Retina (tissue), 1 donor: ENCODE measurements at regions not wholly inside any gene's neighbourhood (a gene's known extent, or its start where the extent isn't known, plus 50 kb on each side); places are given as distances from the start of the nearest gene placed in this dataset.

ENCODE experiments used
- DNase-seq: peaks from one replicate; pipeline ENCODE4 v3.0.0-alpha.2; 2016

DNA sequence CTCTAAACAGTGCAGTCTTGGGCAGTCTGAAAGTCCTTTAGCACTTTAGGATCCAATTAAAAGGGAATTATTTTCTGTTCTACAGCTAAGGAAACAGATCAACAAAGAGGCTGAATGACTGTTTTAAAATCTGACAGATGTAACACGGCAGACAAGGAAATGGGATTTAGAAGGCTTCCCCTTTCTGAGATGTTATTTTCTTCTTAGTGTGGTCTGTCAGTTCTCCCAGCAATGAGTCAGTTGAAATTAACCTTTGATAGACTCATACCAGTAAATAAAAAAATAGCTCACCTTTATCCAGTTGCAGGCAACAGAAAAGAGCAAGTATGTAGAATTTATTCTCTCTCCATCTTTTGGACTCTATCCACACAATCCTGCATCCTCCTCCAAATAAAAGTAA lies 98.1 kb downstream of the NEDD1 start:
- no peak for DNase-seq

GRCh38 chr12:97005646-97006045 lies 98.6 kb downstream of the NEDD1 start:
- DNase-seq: peak; percentile 44

- no peak for DNase-seq
Measured at GRCh38 chr12:97006585-97006984, 99.5 kb downstream of the NEDD1 start.

DNA sequence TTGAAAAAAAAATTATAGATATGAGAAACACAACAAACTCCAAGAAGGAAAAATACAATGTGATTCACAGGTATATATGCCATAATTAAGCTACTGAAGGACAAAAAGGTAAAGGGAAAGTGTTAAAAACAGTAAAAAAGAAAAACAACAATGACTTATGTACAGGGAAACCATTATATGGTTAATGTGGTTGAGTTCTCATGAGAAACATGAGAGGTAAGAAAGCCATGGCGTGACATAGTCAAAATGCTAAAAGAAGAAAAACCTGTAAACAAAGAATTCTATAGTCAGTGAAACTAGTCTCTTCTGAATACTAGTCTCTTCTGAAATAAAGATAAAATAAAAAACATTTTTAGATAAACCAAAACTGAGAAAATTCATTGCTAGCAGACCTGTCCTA lies 109.1 kb downstream of the NEDD1 start:
- DNase-seq: no peak

DNA sequence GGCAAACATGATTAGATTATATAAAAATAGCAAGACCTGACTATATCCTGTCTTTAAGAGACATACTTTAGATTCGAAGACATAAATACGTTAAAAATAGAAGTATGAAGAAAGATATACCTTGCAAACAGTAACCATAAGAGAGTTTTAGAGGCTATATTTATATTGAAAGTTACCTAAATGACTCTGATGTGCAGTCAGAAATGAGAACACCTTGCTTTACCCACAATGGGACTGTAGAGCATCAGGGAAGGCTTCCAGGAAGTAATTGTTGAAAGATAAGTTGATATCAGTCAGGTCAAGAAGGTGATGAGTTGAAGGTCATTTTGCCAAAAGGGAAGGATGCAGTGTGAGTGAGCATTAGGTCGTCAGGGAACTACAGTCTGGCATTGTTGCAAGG lies 110.2 kb downstream of the NEDD1 start:
- no peak for DNase-seq

DNA sequence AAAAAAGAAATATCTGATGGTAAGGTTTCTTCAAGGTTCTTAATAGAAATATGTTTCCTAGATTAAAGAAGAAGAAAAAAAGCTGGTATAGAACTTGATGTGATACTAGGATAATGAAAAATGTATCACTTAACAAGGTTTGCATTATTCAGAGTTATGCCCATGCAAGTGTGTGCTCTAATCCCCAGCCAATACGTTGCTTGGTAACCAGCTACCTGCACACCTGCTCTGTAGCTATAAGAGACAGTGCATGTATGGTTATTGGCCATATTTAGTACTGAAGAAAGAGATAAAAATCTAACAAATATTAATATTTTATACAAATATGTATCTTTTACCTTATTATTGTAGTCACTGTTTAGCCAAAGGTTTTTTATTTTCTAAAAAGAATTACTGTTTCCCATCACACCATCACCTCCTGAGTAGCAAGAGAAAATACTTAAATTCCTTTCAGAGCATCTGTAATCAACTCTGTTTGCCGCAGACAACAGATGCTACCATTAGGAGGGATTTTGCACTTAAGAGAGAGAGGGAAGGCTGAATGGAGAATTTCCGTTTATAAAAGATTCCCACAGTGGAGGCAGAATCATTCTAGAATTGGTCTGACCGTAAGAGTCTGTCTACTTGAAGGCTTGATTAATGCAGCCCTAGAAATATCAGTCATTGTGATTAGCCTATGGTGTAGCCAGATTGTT lies 115.6 kb downstream of the NEDD1 start:
- DNase-seq: no peak

DNA sequence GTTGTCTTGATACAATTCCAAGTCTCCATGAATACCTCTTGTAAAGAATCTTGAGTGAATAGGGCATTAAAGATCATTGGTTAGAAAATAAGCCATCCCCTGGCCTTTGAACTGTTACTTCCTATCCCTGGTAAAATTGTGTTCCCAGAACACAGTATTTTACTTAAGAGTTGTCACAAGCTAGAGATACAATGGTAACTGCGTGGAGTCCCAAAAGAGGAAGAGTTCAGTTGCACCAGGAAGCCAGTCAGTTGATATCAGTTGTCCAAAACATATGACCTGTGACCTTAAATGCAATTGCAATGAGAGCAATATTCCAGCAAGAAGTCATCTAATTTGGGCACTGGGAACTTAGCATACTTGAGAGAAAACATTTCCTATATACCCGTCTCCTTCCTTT lies 117.3 kb downstream of the NEDD1 start:
- DNase-seq: no peak

- no peak for DNase-seq
Measured at GRCh38 chr12:97026901-97027300, 119.8 kb downstream of the NEDD1 start.

- no peak for DNase-seq
Measured at GRCh38 chr12:97027482-97027881, 120.4 kb downstream of the NEDD1 start.

DNA sequence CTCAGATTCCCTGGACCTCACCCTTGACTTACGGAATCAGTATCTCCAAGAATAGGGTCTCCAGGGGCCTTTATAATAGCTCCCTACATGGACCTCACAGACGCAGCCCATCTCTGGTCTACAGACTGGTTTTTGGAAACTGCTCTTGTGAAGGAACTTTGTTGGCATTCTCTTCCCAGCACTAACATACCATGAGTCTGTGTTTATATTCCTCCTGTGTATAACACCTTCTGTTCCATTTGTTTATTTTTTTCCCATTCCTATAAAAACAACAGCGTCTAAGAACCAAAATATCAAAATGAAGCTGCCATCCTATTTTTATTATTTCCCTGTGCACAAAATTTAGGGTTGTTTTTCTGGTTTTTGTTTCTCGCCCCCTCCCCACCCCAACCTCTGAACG lies 131.1 kb downstream of the NEDD1 start:
- DNase-seq: no peak

DNA sequence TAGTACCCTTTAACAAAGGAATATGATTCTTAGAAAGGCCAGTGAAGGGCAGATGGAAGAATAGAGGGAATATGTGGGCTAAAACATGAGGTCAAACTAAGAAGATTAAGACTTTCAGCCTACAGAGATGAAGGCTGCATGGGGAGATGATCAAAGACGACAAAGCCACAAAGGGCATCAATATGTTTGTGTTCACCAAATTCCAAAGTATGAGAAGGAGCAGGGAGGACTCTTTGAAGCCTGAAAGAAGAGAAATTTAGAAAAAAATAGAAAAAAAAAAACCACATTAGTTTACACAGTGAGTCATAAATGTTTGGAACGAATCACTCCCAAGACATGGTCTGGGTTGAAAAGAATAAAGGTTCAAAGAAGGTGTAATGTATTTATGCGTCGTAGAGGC lies 131.8 kb downstream of the NEDD1 start:
- no peak for DNase-seq

GRCh38 chr12:97046901-97047300 lies 139.8 kb downstream of the NEDD1 start:
- no peak for DNase-seq

DNA sequence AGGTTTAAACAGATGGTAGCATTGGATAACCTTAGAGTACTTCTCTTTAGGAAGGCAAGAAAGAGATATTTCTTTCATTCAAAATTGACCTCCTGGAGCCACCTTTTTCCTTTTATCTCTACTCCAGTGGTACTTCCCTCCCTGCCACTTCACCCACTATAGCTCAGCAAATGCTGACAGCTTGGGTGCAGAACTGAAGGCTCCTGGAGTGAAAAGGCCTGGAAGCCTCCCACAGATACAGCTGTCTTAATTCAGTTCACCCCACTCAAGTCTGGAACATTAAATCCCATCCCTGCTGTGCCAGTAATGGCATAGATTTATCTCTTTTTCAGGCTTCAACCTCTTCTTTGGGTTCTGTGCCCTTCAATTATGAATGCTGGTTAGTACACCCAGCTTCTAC lies 140.3 kb downstream of the NEDD1 start:
- DNase-seq: no peak

GRCh38 chr12:97048421-97049035 lies 141.5 kb downstream of the NEDD1 start:
- no peak for DNase-seq

- DNase-seq: no peak
Measured at GRCh38 chr12:97050509-97050908, 143.5 kb downstream of the NEDD1 start.

DNA sequence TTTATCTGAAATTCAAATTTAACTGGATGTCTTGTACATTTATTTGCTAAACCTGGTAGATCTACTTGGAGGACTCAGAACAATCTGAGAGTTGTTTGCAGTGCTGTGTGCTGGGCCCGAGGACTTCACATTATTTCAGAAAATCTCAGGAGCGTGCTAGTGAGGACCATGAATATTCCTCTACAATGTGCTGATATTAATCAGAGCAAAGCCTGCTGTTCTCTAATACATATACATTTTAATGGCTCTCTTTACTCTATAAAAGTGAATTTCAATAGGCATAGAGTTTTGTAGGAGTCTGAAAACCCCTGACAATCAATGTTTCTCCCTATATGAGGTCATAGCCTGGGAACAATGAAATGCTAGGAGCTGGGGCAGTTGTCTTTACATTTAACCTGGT lies 144.3 kb downstream of the NEDD1 start:
- no peak for DNase-seq

GRCh38 chr12:97061171-97061570 lies 154.1 kb downstream of the NEDD1 start:
- DNase-seq: peak; percentile 20

GRCh38 chr12:97063292-97063935 lies 156.4 kb downstream of the NEDD1 start:
- no peak for DNase-seq

DNA sequence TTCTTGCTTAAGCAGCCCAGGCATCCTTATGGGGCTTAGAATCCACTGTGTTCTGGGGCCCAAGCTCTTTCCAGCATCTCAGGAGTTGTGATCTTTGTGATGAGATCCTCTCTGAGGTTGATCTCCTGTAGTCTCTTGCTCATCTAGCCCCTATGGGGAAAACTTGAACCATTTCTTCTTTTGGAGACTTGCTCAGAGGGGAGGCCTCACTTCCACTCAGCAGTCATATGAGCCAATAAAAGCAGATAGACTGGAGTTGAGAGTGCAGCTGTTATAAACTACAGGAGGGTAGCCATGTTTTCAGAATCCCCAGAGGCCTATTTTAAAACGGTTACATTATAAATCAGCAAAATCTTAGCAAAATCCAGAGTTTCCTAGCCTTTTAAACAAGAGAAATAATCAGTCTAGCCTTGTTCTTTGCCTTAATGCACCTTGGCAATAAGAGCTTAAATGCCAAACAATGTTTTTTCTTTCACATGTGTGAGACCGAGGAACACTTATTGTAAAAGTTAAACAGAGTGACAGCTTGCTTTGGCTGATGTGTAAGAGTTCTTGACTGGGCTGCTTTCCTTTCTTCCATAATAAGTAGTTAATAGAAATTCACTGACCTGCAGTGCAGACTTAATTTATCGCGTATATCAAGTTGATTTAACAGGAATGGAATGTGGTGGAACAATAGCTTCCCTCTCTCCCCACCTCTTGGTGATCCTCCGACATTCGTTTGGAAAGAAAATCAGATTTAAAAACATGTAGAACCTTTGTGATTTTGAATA lies 168.3 kb downstream of the NEDD1 start:
- DNase-seq: peak; percentile 61

- peak; percentile 53 for DNase-seq
Measured at GRCh38 chr12:97075934-97076630, 169.0 kb downstream of the NEDD1 start.

- peak; percentile 24 for DNase-seq
Measured at GRCh38 chr12:97076912-97077311, 169.9 kb downstream of the NEDD1 start.

GRCh38 chr12:97082029-97082428 lies 175.0 kb downstream of the NEDD1 start:
- DNase-seq: no peak

DNA sequence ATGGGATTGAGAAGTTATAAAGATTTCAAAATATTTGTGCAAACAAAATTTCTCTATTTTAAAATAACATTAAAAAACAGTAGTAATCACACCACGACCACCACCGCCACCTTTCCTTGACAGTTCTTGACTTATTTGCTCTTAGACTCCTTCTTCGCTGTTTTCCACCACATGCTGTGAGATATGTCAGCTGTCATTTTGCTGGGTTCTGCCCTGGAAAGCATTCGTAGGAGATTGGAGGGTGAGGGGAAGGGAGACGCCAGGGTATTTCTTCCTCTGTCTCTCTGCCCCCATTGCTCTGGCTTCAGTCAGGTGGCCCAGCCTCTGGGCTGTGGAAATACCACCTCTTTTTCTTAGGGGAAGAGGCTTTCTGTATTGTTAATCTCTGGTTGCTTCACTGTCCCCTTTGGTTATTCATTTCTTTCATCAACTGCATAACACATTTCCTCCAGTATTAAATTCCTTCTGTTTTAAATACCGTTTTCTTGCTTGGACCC lies 186.2 kb downstream of the NEDD1 start:
- peak; percentile 30 for DNase-seq
